ENCODE measurements at regions not wholly inside any gene's neighbourhood (a gene's known extent, or its start where the extent isn't known, plus 50 kb on each side); places are given as distances from the start of the nearest gene placed in this dataset.

DNA sequence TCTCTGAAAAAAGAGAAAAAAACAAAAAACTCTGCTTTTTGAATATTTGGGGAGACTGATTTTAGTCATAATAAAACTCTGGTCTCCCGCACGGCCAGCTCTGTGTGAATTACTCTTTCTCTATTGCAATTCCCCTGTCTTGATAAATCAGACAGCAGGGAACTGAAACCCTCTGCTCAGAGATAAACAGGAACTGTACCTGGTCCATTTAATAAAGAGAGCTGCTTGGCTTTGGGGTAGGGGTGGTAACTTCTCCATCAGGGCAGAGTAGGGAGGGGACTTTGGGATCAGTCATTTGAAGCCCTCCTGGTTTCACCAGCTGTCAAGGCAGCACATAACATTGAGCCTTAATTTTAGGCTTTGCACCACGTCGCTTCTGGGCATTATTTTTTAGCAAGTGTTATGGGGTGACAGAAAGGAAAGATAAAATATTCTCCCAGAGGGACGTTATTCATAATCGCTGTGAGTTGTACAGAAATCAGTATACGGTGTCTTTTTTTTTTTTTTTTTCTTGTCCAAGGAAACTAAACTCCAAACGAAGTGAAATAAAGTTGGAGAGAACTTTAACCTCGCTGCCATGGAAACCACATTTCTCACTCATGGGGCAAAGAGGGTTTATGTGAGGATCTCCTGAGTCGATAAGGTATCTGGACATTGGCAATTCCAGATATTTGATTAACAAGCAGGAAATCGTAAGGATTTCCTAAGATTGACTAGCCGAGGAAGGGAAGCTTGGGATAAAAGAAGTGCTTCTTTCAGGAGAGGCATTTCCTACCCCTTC lies 99.0 kb upstream of the MRI1 start:
- TF ChIP-seq POLR2AphosphoS5 (IDR thresholded peaks at IDR 0.05) (no peak), EP300 (IDR thresholded peaks at IDR 0.05) (no peak), POLR2A (IDR thresholded peaks at IDR 0.05) (no peak)
- TF ChIP-seq, protein P1, sequence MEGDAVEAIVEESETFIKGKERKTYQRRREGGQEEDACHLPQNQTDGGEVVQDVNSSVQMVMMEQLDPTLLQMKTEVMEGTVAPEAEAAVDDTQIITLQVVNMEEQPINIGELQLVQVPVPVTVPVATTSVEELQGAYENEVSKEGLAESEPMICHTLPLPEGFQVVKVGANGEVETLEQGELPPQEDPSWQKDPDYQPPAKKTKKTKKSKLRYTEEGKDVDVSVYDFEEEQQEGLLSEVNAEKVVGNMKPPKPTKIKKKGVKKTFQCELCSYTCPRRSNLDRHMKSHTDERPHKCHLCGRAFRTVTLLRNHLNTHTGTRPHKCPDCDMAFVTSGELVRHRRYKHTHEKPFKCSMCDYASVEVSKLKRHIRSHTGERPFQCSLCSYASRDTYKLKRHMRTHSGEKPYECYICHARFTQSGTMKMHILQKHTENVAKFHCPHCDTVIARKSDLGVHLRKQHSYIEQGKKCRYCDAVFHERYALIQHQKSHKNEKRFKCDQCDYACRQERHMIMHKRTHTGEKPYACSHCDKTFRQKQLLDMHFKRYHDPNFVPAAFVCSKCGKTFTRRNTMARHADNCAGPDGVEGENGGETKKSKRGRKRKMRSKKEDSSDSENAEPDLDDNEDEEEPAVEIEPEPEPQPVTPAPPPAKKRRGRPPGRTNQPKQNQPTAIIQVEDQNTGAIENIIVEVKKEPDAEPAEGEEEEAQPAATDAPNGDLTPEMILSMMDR (IDR thresholded peaks at IDR 0.05), result no peak
- peak in 1 of 2 donors; percentile 10 for DNase-seq
- Histone ChIP-seq H3K27me3 (no peaks in the 10 kb centered on the region), H3K4me3 (no peak overlapping the region), H3K9me3 (no peaks in the 10 kb centered on the region), H3K4me1 (no peaks in the 10 kb centered on the region), H3K36me3 (no peaks in the 10 kb centered on the region), H3K27ac (no peak overlapping the region)
- WGBS, 5 donors, result 38 to 55% (median 44%) methylated on average over 12 of the region's 12 CpGs
- intact Hi-C loops (cut with DNase I; ENCODE audit: low total_unique reads), result no loop called here

DNA sequence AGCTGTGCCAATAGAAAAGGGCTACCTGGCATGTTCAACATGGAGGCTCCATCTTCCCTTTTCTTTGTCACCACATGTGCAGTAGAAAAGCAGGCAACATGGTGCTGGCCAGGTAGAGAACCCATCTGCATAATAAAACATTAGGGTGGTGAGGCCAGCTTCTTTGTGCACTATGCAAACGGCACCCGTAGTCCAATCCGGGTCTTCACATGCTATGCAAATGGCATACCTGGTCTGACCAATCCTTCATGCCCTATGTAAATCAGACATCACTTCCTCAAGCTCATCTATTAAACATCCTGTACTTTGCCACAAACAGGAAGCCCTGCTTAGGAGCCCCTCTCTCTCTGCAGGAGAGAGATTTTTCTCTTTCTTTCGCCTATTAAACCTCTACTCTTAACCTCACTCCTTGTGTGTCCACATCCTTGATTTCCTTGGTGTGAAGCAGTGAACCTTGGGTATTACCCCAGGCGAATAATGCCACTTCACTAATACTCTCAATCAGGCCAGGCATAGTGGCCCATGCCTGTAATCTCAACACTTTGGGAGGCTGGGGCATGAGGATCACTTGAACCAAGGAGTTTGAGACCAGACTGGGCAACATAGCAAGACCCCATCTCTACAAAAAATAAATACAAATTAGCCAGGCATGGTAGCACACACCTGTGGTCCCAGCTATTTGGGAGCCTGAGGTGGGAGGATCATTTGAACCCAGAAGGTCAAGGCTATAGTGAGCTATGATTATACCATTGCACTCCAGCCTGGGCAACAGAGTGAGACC lies 111.3 kb upstream of the MRI1 start:
- WGBS, 5 donors, result 61 to 75% (median 69%) methylated on average over 5 of the region's 5 CpGs
- TF ChIP-seq POLR2A (IDR thresholded peaks at IDR 0.05), result no peak
- TF ChIP-seq, protein P1 (IDR thresholded peaks at IDR 0.05), result no peak
- no peak for TF ChIP-seq POLR2AphosphoS5 (IDR thresholded peaks at IDR 0.05)
- no peak for TF ChIP-seq EP300 (IDR thresholded peaks at IDR 0.05)
- H3K9me3 ChIP-seq, result peaks cover 0 to 10% (median 8%) of the 10 kb centered on the region in 4 donors
- DNase-seq, result no peak
- no peak overlapping the region for H3K27ac ChIP-seq
- H3K27me3 ChIP-seq, result no peaks in the 10 kb centered on the region
- intact Hi-C loops (cut with DNase I; ENCODE audit: low total_unique reads), result no loop called here
- no peak overlapping the region for H3K4me3 ChIP-seq
- H3K36me3 ChIP-seq, result no peaks in the 10 kb centered on the region
- no peaks in the 10 kb centered on the region for H3K4me1 ChIP-seq

DNA sequence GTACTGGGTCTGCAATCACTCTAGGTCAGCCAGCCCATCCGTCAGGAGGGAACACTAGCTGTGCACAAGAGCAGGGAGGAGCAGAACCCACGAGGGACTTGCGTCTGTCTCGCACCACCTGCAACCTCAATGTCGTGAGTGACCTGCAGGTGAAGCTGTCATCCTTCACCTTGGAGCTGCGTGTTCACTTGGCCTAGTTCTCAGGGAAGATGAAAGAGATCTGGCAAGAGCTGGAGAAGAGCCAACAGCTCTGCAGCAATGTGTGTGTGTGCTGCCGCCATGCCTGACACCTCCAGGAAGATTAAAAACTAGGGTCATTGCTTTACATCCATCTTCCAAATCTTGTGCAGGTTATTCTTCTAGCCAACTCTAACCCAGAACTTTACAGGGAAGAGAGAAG lies 117.6 kb upstream of the MRI1 start:
- WGBS, 5 donors, result 55 to 63% (median 56%) methylated on average over 7 of the region's 7 CpGs
- intact Hi-C loops (cut with DNase I; ENCODE audit: low total_unique reads), result no loop called here
- no peaks in the 10 kb centered on the region for H3K36me3 ChIP-seq
- peak in 1 of 2 donors; percentile 22 for DNase-seq
- H3K4me3 ChIP-seq, result no peak overlapping the region
- peaks cover 0 to 6% (median 0%) of the 10 kb centered on the region in 4 donors for H3K9me3 ChIP-seq
- TF ChIP-seq POLR2A (IDR thresholded peaks at IDR 0.05) (no peak), EP300 (IDR thresholded peaks at IDR 0.05) (no peak), POLR2AphosphoS5 (IDR thresholded peaks at IDR 0.05) (no peak)
- TF ChIP-seq, protein P1 (IDR thresholded peaks at IDR 0.05), result no peak
- no peaks in the 10 kb centered on the region for H3K27me3 ChIP-seq
- no peak overlapping the region for H3K27ac ChIP-seq
- H3K4me1 ChIP-seq, result no peaks in the 10 kb centered on the region

DNA sequence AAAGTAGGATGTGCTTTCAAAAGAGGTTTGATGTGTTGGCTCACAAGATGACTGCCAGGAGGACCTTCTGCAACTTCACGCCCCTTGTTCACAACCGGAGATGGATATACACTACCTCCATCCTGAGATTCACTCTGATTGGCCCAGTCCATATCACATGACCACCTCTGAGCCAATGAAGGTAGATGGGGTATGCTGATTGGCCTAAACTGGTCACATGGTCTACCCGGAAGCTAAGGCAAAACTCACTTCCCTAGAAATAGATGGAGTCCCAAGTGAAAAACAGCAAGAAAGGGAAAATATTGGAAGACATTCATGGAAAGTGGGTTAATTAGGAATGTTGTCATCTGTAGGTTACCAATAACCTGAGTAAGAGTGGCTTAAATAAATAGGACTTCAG lies 119.7 kb upstream of the MRI1 start:
- WGBS, 5 donors, result 83 to 97% (median 96%) methylated on average over 3 of the region's 3 CpGs
- intact Hi-C loops (cut with DNase I; ENCODE audit: low total_unique reads), result no loop called here
- no peak for DNase-seq
- H3K4me3 ChIP-seq, result no peak overlapping the region
- no peak overlapping the region for H3K27ac ChIP-seq
- no peak for TF ChIP-seq POLR2A (IDR thresholded peaks at IDR 0.05)
- TF ChIP-seq EP300 (IDR thresholded peaks at IDR 0.05), result no peak
- TF ChIP-seq POLR2AphosphoS5 (IDR thresholded peaks at IDR 0.05), result no peak
- TF ChIP-seq, protein P1 (IDR thresholded peaks at IDR 0.05), result no peak
- H3K4me1 ChIP-seq, result no peaks in the 10 kb centered on the region
- no peaks in the 10 kb centered on the region for H3K27me3 ChIP-seq
- peaks cover 0 to 4% (median under 1%) of the 10 kb centered on the region in 4 donors for H3K9me3 ChIP-seq
- no peaks in the 10 kb centered on the region for H3K36me3 ChIP-seq
